Neural crest cell (in vitro differentiated cells): ENCODE measurements at regions not wholly inside any gene's neighbourhood (a gene's known extent, or its start where the extent isn't known, plus 50 kb on each side); places are given as distances from the start of the nearest gene placed in this dataset.
"Not testable (repeated sequence)": the region's sequence is repeated elsewhere in the genome, so short reads cannot be mapped to it uniquely, and the experiment has no call there.

ENCODE experiments used
- DNase-seq: peaks from one replicate; pipeline ENCODE4 v3.0.0; 2021; ENCODE audit warnings: low read depth, mixed read lengths, low spot score
- H3K27ac Mint-ChIP-seq: one replicate; pipeline ENCODE4 v1.8.0; 2021; ENCODE audit warnings: mild to moderate bottlenecking, mixed read lengths; ENCODE audit not compliant: unreplicated experiment
- H3K27me3 Mint-ChIP-seq: 2 replicates; pipeline ENCODE4 v1.8.0; 2021; ENCODE audit warnings: low read depth, mild to moderate bottlenecking, mixed read lengths
- H3K36me3 Mint-ChIP-seq: 2 replicates; pipeline ENCODE4 v1.8.0; 2021; ENCODE audit warnings: low read depth, mild to moderate bottlenecking, mixed read lengths
- H3K4me1 Mint-ChIP-seq: 2 replicates; pipeline ENCODE4 v1.8.0; 2021; ENCODE audit warnings: mixed read lengths
- H3K4me3 Mint-ChIP-seq: one replicate; pipeline ENCODE4 v1.8.0; 2021; ENCODE audit warnings: mild to moderate bottlenecking, mixed read lengths
- H3K9me3 Mint-ChIP-seq: 2 replicates; pipeline ENCODE4 v1.8.0; 2021; ENCODE audit warnings: mixed read lengths
- TF ChIP-seq, protein P1 (sequence below): fragments of 200-600 bp; sonication (generic); conservative IDR thresholded peaks from 2 replicates; pipeline ENCODE4 v1.5.0; 2021; ENCODE audit warnings: antibody characterized with exemption, mild to moderate bottlenecking

DNA sequence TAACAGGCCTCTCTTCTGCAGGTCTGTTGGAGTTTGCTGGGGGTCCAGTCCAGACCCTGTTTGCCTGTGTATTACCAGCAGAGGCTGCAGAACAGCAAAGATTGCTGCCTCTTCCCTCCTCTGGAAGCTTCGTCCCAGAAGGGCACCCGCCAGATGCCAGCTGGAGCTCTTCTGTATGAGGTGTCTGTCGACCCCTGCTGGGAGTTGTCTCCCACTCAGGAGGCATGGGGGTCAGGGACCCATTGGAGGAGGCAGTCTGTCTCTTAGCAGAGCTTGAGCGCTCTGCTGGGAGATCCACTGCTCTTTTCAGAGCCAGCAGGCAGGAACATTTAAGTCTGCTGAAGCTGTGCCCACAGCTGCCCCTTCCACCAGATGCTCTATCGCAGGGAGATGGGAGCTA is 361.1 kb upstream of the NRP1 start:
- Mint-ChIP-seq H3K9me3 (peaks cover 25% of the 10 kb centered on the region), H3K4me3 (no peak overlapping the region), H3K4me1 (peaks cover 12% of the 10 kb centered on the region), H3K36me3 (peaks cover 40% of the 10 kb centered on the region), H3K27ac (no peak overlapping the region), H3K27me3 (no peaks in the 10 kb centered on the region)
- DNase-seq, result no peak
- TF ChIP-seq, protein P1, sequence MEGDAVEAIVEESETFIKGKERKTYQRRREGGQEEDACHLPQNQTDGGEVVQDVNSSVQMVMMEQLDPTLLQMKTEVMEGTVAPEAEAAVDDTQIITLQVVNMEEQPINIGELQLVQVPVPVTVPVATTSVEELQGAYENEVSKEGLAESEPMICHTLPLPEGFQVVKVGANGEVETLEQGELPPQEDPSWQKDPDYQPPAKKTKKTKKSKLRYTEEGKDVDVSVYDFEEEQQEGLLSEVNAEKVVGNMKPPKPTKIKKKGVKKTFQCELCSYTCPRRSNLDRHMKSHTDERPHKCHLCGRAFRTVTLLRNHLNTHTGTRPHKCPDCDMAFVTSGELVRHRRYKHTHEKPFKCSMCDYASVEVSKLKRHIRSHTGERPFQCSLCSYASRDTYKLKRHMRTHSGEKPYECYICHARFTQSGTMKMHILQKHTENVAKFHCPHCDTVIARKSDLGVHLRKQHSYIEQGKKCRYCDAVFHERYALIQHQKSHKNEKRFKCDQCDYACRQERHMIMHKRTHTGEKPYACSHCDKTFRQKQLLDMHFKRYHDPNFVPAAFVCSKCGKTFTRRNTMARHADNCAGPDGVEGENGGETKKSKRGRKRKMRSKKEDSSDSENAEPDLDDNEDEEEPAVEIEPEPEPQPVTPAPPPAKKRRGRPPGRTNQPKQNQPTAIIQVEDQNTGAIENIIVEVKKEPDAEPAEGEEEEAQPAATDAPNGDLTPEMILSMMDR, result no peak

DNA sequence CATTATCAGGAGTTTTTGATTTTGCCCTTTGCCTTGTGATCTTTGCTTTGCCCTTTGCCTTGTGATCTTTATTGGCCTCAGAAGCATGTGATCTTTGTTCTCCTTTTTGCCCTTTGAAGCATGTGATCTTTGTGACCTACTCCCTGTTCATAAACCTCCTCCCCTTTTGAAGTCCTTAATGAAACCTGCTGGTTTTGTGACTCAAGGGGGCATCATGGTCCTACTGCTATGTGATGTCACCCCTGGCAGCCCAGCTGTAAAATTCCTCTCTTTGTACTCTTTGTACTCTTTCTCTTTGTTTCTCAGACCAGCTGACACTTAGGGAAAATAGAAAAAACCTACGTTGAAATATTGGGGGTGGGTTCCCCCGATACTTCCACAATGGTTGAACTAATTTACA is 356.1 kb upstream of the NRP1 start:
- not testable (repeated sequence) for H3K27me3 Mint-ChIP-seq, DNase-seq, H3K4me3 Mint-ChIP-seq, H3K27ac Mint-ChIP-seq, H3K4me1 Mint-ChIP-seq
- Mint-ChIP-seq H3K9me3 (peaks cover 37% of the 10 kb centered on the region), H3K36me3 (peaks cover 55% of the 10 kb centered on the region)

DNA sequence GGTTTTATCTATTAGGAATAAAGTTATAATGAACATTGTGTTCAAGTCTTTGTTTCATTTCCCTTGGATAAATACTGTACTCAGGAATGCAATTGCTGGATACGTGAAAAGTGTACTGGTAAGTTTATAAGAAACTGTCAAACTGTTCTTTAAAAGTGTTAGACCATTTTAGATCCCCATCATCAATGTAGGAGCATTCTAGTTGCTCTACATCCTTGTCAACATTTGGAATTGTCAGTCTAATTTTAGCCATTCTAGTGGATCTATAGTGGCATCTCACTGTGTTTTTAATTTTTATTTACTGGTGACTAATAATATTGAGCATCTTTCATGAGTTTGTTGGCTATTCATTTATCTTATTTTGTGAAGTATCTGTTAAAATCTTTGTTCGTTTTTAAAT is 354.0 kb upstream of the NRP1 start:
- TF ChIP-seq, protein P1, result no peak
- peaks cover 39% of the 10 kb centered on the region for H3K36me3 Mint-ChIP-seq
- DNase-seq, result no peak
- no peaks in the 10 kb centered on the region for H3K27me3 Mint-ChIP-seq
- peaks cover 34% of the 10 kb centered on the region for H3K9me3 Mint-ChIP-seq
- H3K4me1 Mint-ChIP-seq, result peaks cover 3% of the 10 kb centered on the region
- H3K27ac Mint-ChIP-seq, result no peak overlapping the region
- H3K4me3 Mint-ChIP-seq, result no peak overlapping the region

DNA sequence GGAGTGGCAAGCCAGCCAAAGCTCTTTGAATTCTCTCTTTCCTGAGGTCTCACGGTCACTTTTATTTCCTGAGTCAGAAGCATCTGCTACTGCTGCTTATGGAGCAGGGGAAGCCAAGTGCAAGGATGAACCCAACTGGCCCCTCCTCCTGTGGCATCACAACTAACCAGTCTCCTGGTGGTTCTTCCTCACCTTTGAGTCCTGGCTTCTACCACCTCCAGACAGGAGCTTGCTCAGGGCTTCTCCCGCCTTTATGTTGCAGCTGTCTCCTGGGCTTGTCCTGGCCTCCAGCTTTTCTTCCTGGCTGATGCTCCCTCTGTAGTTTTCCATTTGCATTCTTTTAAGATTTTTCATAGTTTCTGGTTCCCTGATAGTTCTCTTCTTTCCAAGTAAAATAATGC is 349.7 kb upstream of the NRP1 start:
- no peak overlapping the region for H3K27ac Mint-ChIP-seq
- H3K36me3 Mint-ChIP-seq, result peaks cover 5% of the 10 kb centered on the region
- peaks cover 13% of the 10 kb centered on the region for H3K9me3 Mint-ChIP-seq
- H3K27me3 Mint-ChIP-seq, result no peaks in the 10 kb centered on the region
- no peak overlapping the region for H3K4me3 Mint-ChIP-seq
- TF ChIP-seq, protein P1, result no peak
- DNase-seq, result no peak
- H3K4me1 Mint-ChIP-seq, result peaks cover 28% of the 10 kb centered on the region

DNA sequence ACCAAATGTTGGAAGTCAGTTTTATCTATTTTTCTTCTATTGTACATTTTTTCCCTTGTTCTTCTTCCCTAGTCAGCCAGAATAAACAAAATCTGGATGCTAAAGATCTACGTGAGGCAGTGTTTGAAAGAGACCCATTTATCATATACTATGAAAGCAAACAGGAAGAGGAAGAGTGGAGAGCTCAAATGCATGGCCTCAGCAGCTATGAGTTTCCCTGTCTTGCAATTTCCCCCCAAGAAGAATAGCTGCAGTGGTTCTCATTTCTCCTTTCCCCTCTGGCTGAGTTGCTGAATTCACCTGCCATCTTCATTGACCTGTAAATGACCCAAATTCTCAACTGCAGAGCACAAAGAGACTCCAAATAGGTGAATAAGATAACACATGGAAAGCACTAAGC is 347.1 kb upstream of the NRP1 start:
- H3K4me3 Mint-ChIP-seq, result no peak overlapping the region
- TF ChIP-seq, protein P1, result no peak
- H3K27ac Mint-ChIP-seq, result no peak overlapping the region
- no peaks in the 10 kb centered on the region for H3K27me3 Mint-ChIP-seq
- DNase-seq, result no peak
- H3K36me3 Mint-ChIP-seq, result no peaks in the 10 kb centered on the region
- peaks cover 36% of the 10 kb centered on the region for H3K4me1 Mint-ChIP-seq
- H3K9me3 Mint-ChIP-seq, result peaks cover 10% of the 10 kb centered on the region

DNA sequence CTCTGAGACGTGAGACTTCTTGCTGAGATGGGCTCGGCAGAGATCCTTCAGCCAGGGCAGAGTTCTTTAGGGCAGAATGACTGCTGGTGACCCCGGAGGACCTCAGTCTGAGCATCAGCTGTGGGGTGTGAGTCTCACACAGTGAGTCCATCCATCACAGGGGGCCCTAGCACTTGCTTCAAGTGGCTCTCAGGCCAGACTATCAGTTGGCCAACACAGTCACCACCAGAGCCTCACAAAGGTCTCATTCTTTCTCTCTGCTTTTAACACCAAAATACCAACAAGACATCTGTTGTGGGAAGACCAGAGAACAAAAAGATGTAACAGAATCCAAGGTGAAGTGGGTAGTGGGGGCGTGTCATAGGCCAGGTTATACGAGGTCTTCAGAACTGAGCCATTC is 345.6 kb upstream of the NRP1 start:
- Mint-ChIP-seq H3K27ac (peak overlapping the region; percentile 63), H3K4me3 (peak overlapping the region; percentile 32), H3K27me3 (no peaks in the 10 kb centered on the region), H3K9me3 (peaks cover 10% of the 10 kb centered on the region), H3K36me3 (no peaks in the 10 kb centered on the region), H3K4me1 (peaks cover 48% of the 10 kb centered on the region)
- peak; percentile 22 for DNase-seq
- TF ChIP-seq, protein P1, result no peak
